Keratinocyte (primary cell): ENCODE measurements at regions not wholly inside any gene's neighbourhood (a gene's known extent, or its start where the extent isn't known, plus 50 kb on each side); places are given as distances from the start of the nearest gene placed in this dataset.

ENCODE experiments used
- DNase-seq: peaks from one replicate; pipeline ENCODE4 v3.0.0-alpha.2; 2011; ENCODE audit warnings: low read depth, missing footprints, low spot score
- FAIRE-seq: peaks from 2 replicates; lab custom pipeline; 2011; peaks lifted over from hg19 to GRCh38; lab: Jason Lieb, UNC
- H2AFZ ChIP-seq: 2 replicates; pipeline ENCODE4 v1.6.0; 2012; ENCODE audit warnings: low read length, control low read depth, inconsistent platforms; ENCODE audit not compliant: control insufficient read depth
- H3K27ac ChIP-seq: 2 replicates; pipeline ENCODE4 v1.5.1; 2011; ENCODE audit warnings: low read length; ENCODE audit not compliant: control insufficient read depth, insufficient read depth
- H3K27me3 ChIP-seq: 3 replicates; pipeline ENCODE4 v1.6.0; 2011; ENCODE audit warnings: low read length; ENCODE audit not compliant: control insufficient read depth, insufficient read depth; ENCODE audit errors: extremely low read depth
- H3K36me3 ChIP-seq, 2 experiments: 2 replicates in 1 of 2; 3 replicates in 1 of 2; pipeline ENCODE4 v1.5.1; 2011; ENCODE audit warnings: low read length in 2 of 2, mild to moderate bottlenecking in 1 of 2; ENCODE audit not compliant: control insufficient read depth in 2 of 2, insufficient read depth in 2 of 2; ENCODE audit errors: extremely low read depth in 1 of 2
- H3K4me1 ChIP-seq: 3 replicates; pipeline ENCODE4 v1.5.1; 2011; ENCODE audit warnings: low read length; ENCODE audit not compliant: control insufficient read depth, insufficient read depth; ENCODE audit errors: extremely low read depth
- H3K4me2 ChIP-seq: 3 replicates; pipeline ENCODE4 v1.6.0; 2011; ENCODE audit warnings: low read depth, low read length; ENCODE audit not compliant: control insufficient read depth, insufficient read depth; ENCODE audit errors: extremely low read depth
- H3K4me3 ChIP-seq, 3 experiments: fragments of 200-600 bp in 1 of 3; sonication (generic) in 1 of 3; 2 replicates in 2 of 3; 3 replicates in 1 of 3; pipeline ENCODE4 v1.5.1; 2011 to 2016; ENCODE audit warnings: low read length in 3 of 3, mild to moderate bottlenecking in 3 of 3, control low read depth in 2 of 3, inconsistent platforms in 1 of 3, low read depth in 1 of 3, mixed read lengths in 1 of 3, mixed run types in 1 of 3, moderate library complexity in 1 of 3; ENCODE audit not compliant: control insufficient read depth in 2 of 3, insufficient read depth in 2 of 3; ENCODE audit errors: extremely low read depth in 1 of 3
- H3K79me2 ChIP-seq: 2 replicates; pipeline ENCODE4 v1.6.0; 2012; ENCODE audit warnings: low read length; ENCODE audit not compliant: control insufficient read depth, insufficient read depth
- H3K9ac ChIP-seq: 3 replicates; pipeline ENCODE4 v1.6.0; 2011; ENCODE audit warnings: low read length; ENCODE audit not compliant: control insufficient read depth, insufficient read depth; ENCODE audit errors: extremely low read depth
- H3K9me1 ChIP-seq: 3 replicates; pipeline ENCODE4 v1.6.0; 2011; ENCODE audit warnings: low read length; ENCODE audit not compliant: control insufficient read depth, insufficient read depth; ENCODE audit errors: extremely low read depth
- H3K9me3 ChIP-seq: 2 replicates; pipeline ENCODE4 v1.5.1; 2012; ENCODE audit warnings: low read depth, low read length; ENCODE audit not compliant: control insufficient read depth
- H4K20me1 ChIP-seq: 3 replicates; pipeline ENCODE4 v1.6.0; 2011; ENCODE audit warnings: low read length; ENCODE audit not compliant: control insufficient read depth, insufficient read depth; ENCODE audit errors: extremely low read depth
- CTCF ChIP-seq, 3 experiments: IDR thresholded peaks in 1 of 3; conservative IDR thresholded peaks in 1 of 3; optimal IDR thresholded peaks in 1 of 3; 2 replicates in 2 of 3; 3 replicates in 1 of 3; pipeline versions ENCODE3 to v1.5.1; 2011; ENCODE audit warnings: low read length in 3 of 3, mild to moderate bottlenecking in 3 of 3, moderate library complexity in 2 of 3, control low read depth in 1 of 3, inconsistent platforms in 1 of 3; ENCODE audit not compliant: insufficient read depth in 2 of 3; ENCODE audit errors: extremely low read depth in 1 of 3
- EZH2 ChIP-seq: IDR thresholded peaks from one replicate; pipeline ENCODE4 v1.6.1; 2012; ENCODE audit warnings: inconsistent platforms, mild to moderate bottlenecking, low read length, moderate library complexity
- dilution Hi-C: fragments of 300-500 bp; cut with MboI; formaldehyde crosslinking; loops from one replicate; pipeline ENCODE4 v1.7.0; 2020; ENCODE audit warnings: low sequenced_read_pairs; ENCODE audit not compliant: extremely low pct_ligation_motif_present

- Histone ChIP-seq H3K9me1 (no peaks in the 10 kb centered on the region), H3K27ac (no peak overlapping the region), H3K9ac (no peak overlapping the region), H3K27me3 (no peaks in the 10 kb centered on the region), H3K79me2 (no peaks in the 10 kb centered on the region), H3K36me3 (no peaks in the 10 kb centered on the region), H3K4me1 (peaks cover 21% of the 10 kb centered on the region), H3K4me3 (no peak overlapping the region), H3K4me2 (peak overlapping the region; percentile 3), H4K20me1 (no peaks in the 10 kb centered on the region), H3K9me3 (no peaks in the 10 kb centered on the region), H2AFZ (peak overlapping the region; percentile 12)
- DNase-seq: no peak
- dilution Hi-C loops: no loop called here
- FAIRE-seq: peak; percentile 83
- TF ChIP-seq CTCF (optimal IDR thresholded peaks at IDR 0.05 in 1 of 3, IDR thresholded peaks at IDR 0.05 in 1 of 3, conservative IDR thresholded peaks at IDR 0.05 in 1 of 3; ENCODE audit: extremely low read depth in 1 of 3, insufficient read depth in 2 of 3, low read length in 3 of 3) (no peak), EZH2 (no peak)
These were observed 141.1 kb downstream of the IRS1 start for GRCh38 chr2:226658555-226658954.

GRCh38 chr2:226657340-226658053 lies 142.1 kb downstream of the IRS1 start:
- Histone ChIP-seq H3K4me2 (no peak overlapping the region), H3K36me3 (no peaks in the 10 kb centered on the region), H4K20me1 (no peaks in the 10 kb centered on the region), H3K9me1 (no peaks in the 10 kb centered on the region), H3K27me3 (no peaks in the 10 kb centered on the region), H3K4me3 (no peak overlapping the region), H2AFZ (no peak overlapping the region), H3K9ac (no peak overlapping the region), H3K9me3 (no peaks in the 10 kb centered on the region), H3K79me2 (no peaks in the 10 kb centered on the region), H3K27ac (no peak overlapping the region), H3K4me1 (peaks cover 29% of the 10 kb centered on the region)
- FAIRE-seq (no peak), DNase-seq (no peak)
- TF ChIP-seq EZH2: no peak
- TF ChIP-seq CTCF (optimal IDR thresholded peaks at IDR 0.05 in 1 of 3, IDR thresholded peaks at IDR 0.05 in 1 of 3, conservative IDR thresholded peaks at IDR 0.05 in 1 of 3; ENCODE audit: extremely low read depth in 1 of 3, insufficient read depth in 2 of 3, low read length in 3 of 3): no peak
- dilution Hi-C loops: no loop called here
